ENCODE measurements at regions not wholly inside any gene's neighbourhood (a gene's known extent, or its start where the extent isn't known, plus 50 kb on each side); places are given as distances from the start of the nearest gene placed in this dataset.

GRCh38 chr12:111076199-111076598, 155.8 kb upstream of the MYL2 start:
- Histone ChIP-seq H3K27ac (peak overlapping the region in 1 of 2 experiments; percentile 40; a peak in 1 of 6 replicates), H3K4me1 (peaks cover 19% of the 10 kb centered on the region), H3K9me3 (peaks cover 6% of the 10 kb centered on the region; the same call in 1 of the 3 replicates), H3K4me2 (peak overlapping the region; percentile 31), H3K4me3 (no peak overlapping the region)
- DNase-seq (ENCODE audit: low read depth in 1 of 2, low spot score in 1 of 2) = no peak
- ATAC-seq = no peak; a peak in 2 of 6 replicates
- FAIRE-seq = no peak
- TF ChIP-seq RCOR1 (IDR thresholded peaks at IDR 0.05; ENCODE audit: low read depth, low read length) = no peak
- TF ChIP-seq, protein P1, sequence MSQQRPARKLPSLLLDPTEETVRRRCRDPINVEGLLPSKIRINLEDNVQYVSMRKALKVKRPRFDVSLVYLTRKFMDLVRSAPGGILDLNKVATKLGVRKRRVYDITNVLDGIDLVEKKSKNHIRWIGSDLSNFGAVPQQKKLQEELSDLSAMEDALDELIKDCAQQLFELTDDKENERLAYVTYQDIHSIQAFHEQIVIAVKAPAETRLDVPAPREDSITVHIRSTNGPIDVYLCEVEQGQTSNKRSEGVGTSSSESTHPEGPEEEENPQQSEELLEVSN (IDR thresholded peaks at IDR 0.05; ENCODE audit: borderline replicate concordance, low read depth) = no peak
- TF ChIP-seq ZFP36 (IDR thresholded peaks at IDR 0.05; ENCODE audit: borderline replicate concordance, partially characterized antibody) = no peak
- no peak for TF ChIP-seq HOXA7 (CRISPR knock-in tag; IDR thresholded peaks at IDR 0.05)
- TF ChIP-seq HEYL (CRISPR knock-in tag; IDR thresholded peaks at IDR 0.05) = no peak
- no peak for TF ChIP-seq MYC (IDR thresholded peaks at IDR 0.05; ENCODE audit: borderline replicate concordance, low read length)
- no peak for TF ChIP-seq MAFK (IDR thresholded peaks at IDR 0.05; ENCODE audit: partially characterized antibody)
- TF ChIP-seq, protein P2, sequence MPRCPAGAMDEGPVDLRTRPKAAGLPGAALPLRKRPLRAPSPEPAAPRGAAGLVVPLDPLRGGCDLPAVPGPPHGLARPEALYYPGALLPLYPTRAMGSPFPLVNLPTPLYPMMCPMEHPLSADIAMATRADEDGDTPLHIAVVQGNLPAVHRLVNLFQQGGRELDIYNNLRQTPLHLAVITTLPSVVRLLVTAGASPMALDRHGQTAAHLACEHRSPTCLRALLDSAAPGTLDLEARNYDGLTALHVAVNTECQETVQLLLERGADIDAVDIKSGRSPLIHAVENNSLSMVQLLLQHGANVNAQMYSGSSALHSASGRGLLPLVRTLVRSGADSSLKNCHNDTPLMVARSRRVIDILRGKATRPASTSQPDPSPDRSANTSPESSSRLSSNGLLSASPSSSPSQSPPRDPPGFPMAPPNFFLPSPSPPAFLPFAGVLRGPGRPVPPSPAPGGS (IDR thresholded peaks at IDR 0.05) = no peak
- no peak for TF ChIP-seq EHMT2 (IDR thresholded peaks at IDR 0.05; ENCODE audit: low read depth)
- no peak for TF ChIP-seq CBX2 (IDR thresholded peaks at IDR 0.05; ENCODE audit: borderline replicate concordance, low read depth)
- 27% methylated on average over 1 of the region's 1 CpG for WGBS (ENCODE audit: missing lambda C conversion rate)
- POLR2A ChIA-PET = no interaction called here
- CTCF ChIA-PET = interaction anchor here (1.1 to 2.5 kb wide), 7 partner anchors 10 to 183 kb away, joined by 3 to 8 read pairs (median 4); no protein-coding TSS in a partner anchor

DNA sequence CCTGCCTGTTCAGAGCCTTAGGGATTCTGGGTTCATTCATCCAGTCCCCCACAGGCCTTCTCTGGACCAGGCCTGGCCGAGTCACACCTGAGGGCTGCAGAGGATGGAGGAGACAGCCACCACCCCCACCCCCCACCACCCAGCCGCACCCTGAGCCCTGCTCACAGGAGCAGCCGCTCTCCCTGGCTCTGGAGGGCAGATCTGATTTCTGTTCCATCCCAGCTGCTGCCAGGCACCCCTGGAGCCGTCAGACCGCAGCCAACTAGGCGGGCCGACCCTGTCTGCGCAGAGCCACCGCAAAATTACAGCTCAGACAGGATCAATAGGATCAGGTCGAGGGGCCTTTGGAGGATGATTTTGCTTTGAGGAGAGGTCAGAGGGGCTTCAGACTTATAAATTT, 154.6 kb upstream of the MYL2 start:
- DNase-seq (ENCODE audit: low read depth in 1 of 2, low spot score in 1 of 2) (no peak), FAIRE-seq (no peak), ATAC-seq (no peak)
- ChIA-PET CTCF (interaction anchor here (0.6 to 2.5 kb wide), 8 partner anchors 8 to 138 kb away, joined by 3 to 8 read pairs (median 4); no protein-coding TSS in a partner anchor), POLR2A (no interaction called here)
- Histone ChIP-seq H3K9me3 (peaks cover 8% of the 10 kb centered on the region; the same call in 1 of the 3 replicates), H3K4me3 (no peak overlapping the region), H3K27ac (no peak overlapping the region; a peak in 1 of 6 replicates), H3K4me1 (peaks cover 19% of the 10 kb centered on the region), H3K4me2 (no peak overlapping the region)
- TF ChIP-seq ZSCAN20 (CRISPR knock-in tag; IDR thresholded peaks at IDR 0.05) (no peak), GATA3 (IDR thresholded peaks at IDR 0.05; ENCODE audit: borderline replicate concordance) (no peak), RAD21 (conservative IDR thresholded peaks at IDR 0.05 in 1 of 2, IDR thresholded peaks at IDR 0.05 in 1 of 2) (no peak), HOXA7 (CRISPR knock-in tag; IDR thresholded peaks at IDR 0.05) (no peak), POLR2AphosphoS2 (conservative IDR thresholded peaks at IDR 0.05; ENCODE audit: low read length) (no peak), FOXS1 (CRISPR knock-in tag; IDR thresholded peaks at IDR 0.05) (no peak), BHLHE40 (IDR thresholded peaks at IDR 0.05; ENCODE audit: low read depth, low read length) (no peak), EHF (CRISPR knock-in tag; IDR thresholded peaks at IDR 0.05) (no peak), RARB (CRISPR knock-in tag; IDR thresholded peaks at IDR 0.05) (no peak), JUN (IDR thresholded peaks at IDR 0.05) (no peak), KDM1A (IDR thresholded peaks at IDR 0.05; ENCODE audit: low read depth) (no peak), EHMT2 (IDR thresholded peaks at IDR 0.05; ENCODE audit: low read depth) (no peak), RFX5 (IDR thresholded peaks at IDR 0.05) (no peak), ZNF302 (CRISPR knock-in tag; IDR thresholded peaks at IDR 0.05) (no peak), ELK1 (IDR thresholded peaks at IDR 0.05; ENCODE audit: low read depth, low read length) (no peak)
- WGBS (ENCODE audit: missing lambda C conversion rate) = 75% methylated on average over 8 of the region's 10 CpGs

Measured in A549 (cell line).